Calu3 (cell line): ENCODE measurements at regions not wholly inside any gene's neighbourhood (a gene's known extent, or its start where the extent isn't known, plus 50 kb on each side); places are given as distances from the start of the nearest gene placed in this dataset.

Source experiments
- BruUV-seq: library from RNA; stranded (reverse); fragments of 400-500 nt; replicated peaks from 2 replicates; lab custom pipeline; 2021; lab: Mats Ljungman, UMichigan
- CTCF ChIA-PET: fragments of 300-600 bp; sonication (Branson Sonifier 250); formaldehyde crosslinking; loops from one replicate; lab custom pipeline; 2022; ENCODE audit warnings: antibody characterized with exemption; lab: Charles Lee
- DNase-seq: peaks from one replicate; pipeline ENCODE4 v3.0.0; 2022
- H3K27ac Mint-ChIP-seq: one replicate; pipeline ENCODE4 v1.8.0; 2022; ENCODE audit warnings: mixed read lengths; ENCODE audit not compliant: unreplicated experiment
- H3K27me3 Mint-ChIP-seq: one replicate; pipeline ENCODE4 v1.8.0; 2022; ENCODE audit warnings: mixed read lengths; ENCODE audit not compliant: unreplicated experiment
- H3K36me3 Mint-ChIP-seq: one replicate; pipeline ENCODE4 v1.8.0; 2022; ENCODE audit warnings: mild to moderate bottlenecking, moderate library complexity, mixed read lengths; ENCODE audit not compliant: insufficient read depth, unreplicated experiment
- H3K4me1 Mint-ChIP-seq: one replicate; pipeline ENCODE4 v1.8.0; 2022; ENCODE audit warnings: mild to moderate bottlenecking, low read depth, mixed read lengths; ENCODE audit not compliant: unreplicated experiment
- H3K4me3 Mint-ChIP-seq: one replicate; pipeline ENCODE4 v1.8.0; 2022; ENCODE audit warnings: mild to moderate bottlenecking, low read depth, moderate library complexity, mixed read lengths; ENCODE audit not compliant: unreplicated experiment
- H3K9me3 Mint-ChIP-seq: one replicate; pipeline ENCODE4 v1.8.0; 2022; ENCODE audit warnings: low read depth, mixed read lengths; ENCODE audit not compliant: unreplicated experiment
- intact Hi-C: fragments of 100-400 bp; cut with micrococcal nuclease; formaldehyde crosslinking; loops from one replicate; pipeline ENCODE4 v1.10.0; 2022; ENCODE audit not compliant: unreplicated experiment
- TF ChIP-seq, protein P1 (sequence below): fragments of 200-600 bp; IDR thresholded peaks from one replicate; pipeline ENCODE4 v1.8.0; 2022; ENCODE audit warnings: antibody characterized with exemption; ENCODE audit not compliant: unreplicated experiment

DNA sequence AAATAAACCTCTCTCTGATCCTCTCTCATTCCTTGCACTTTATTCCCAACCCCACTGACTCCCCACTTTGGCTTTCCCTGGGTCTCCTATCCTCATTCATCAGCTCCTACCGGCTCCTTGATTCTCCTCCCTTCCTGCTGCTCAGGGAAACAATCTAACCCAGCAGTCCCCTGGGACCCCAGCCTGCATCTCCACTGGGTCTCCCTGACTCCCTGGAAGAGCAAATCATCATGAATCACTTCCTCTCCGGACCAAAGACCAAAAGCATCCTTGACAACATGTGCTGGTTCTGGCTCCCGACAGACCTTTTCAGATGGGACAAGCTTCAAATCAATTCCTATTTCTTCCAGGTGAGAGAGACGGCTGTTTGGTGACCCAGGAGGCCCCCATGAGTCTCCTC is 76.6 kb downstream of the HSPB8 start:
- intact Hi-C loops, result no loop called here
- H3K4me3 Mint-ChIP-seq, result no peak overlapping the region
- no TSS peak for BruUV-seq
- H3K9me3 Mint-ChIP-seq, result peaks cover 2% of the 10 kb centered on the region
- no peak overlapping the region for H3K27ac Mint-ChIP-seq
- CTCF ChIA-PET, result no interaction called here
- DNase-seq, result no peak
- TF ChIP-seq, protein P1, sequence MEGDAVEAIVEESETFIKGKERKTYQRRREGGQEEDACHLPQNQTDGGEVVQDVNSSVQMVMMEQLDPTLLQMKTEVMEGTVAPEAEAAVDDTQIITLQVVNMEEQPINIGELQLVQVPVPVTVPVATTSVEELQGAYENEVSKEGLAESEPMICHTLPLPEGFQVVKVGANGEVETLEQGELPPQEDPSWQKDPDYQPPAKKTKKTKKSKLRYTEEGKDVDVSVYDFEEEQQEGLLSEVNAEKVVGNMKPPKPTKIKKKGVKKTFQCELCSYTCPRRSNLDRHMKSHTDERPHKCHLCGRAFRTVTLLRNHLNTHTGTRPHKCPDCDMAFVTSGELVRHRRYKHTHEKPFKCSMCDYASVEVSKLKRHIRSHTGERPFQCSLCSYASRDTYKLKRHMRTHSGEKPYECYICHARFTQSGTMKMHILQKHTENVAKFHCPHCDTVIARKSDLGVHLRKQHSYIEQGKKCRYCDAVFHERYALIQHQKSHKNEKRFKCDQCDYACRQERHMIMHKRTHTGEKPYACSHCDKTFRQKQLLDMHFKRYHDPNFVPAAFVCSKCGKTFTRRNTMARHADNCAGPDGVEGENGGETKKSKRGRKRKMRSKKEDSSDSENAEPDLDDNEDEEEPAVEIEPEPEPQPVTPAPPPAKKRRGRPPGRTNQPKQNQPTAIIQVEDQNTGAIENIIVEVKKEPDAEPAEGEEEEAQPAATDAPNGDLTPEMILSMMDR, result no peak
- peaks cover 50% of the 10 kb centered on the region for H3K27me3 Mint-ChIP-seq
- no peaks in the 10 kb centered on the region for H3K4me1 Mint-ChIP-seq
- H3K36me3 Mint-ChIP-seq, result no peaks in the 10 kb centered on the region

DNA sequence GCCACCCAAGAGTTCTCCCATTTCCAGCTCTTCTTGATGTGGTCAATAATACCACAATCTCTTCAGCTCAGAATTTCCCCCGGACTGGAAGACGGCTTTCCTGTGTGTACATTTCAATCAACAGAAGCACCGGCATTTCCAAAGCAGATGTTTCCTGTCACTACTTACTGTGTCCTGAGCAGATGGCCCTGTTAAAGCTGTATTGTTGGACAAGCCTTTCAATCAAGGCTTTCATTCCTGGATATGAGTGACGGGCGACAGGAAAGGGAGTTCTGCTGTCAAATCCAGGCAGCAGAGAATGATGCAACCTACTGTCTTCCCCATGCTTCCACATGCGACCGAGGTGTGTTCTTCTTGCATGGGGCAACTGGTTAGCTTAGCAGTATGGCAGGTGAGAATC is 76.4 kb upstream of the CCDC60 start:
- no peak overlapping the region for H3K4me3 Mint-ChIP-seq
- no peaks in the 10 kb centered on the region for H3K36me3 Mint-ChIP-seq
- H3K27ac Mint-ChIP-seq, result no peak overlapping the region
- H3K27me3 Mint-ChIP-seq, result peaks cover 26% of the 10 kb centered on the region
- intact Hi-C loops, result no loop called here
- TF ChIP-seq, protein P1, result no peak
- BruUV-seq, result no TSS peak
- CTCF ChIA-PET, result no interaction called here
- DNase-seq, result no peak
- H3K9me3 Mint-ChIP-seq, result peaks cover 2% of the 10 kb centered on the region
- no peaks in the 10 kb centered on the region for H3K4me1 Mint-ChIP-seq

DNA sequence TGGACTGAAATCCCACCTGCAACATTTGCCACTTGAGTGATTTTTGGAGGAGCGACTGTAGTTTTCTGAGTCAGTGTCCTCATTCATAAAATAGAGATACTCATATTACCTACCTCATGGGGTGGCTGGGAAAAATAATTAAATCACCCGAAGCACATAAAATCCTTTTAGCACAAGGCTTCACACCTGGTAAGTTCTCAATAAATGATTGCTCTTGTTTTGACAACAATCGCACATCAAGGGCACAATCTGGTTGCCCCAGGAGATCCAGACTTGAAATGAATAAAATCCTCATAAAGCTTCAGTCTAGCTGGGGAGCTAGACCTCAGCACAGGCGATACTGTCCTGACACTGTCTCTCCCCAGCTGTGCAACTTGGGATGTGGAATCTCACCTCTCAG is 76.0 kb upstream of the CCDC60 start:
- intact Hi-C loops, result no loop called here
- BruUV-seq, result no TSS peak
- H3K36me3 Mint-ChIP-seq, result no peaks in the 10 kb centered on the region
- H3K27ac Mint-ChIP-seq, result no peak overlapping the region
- H3K4me3 Mint-ChIP-seq, result no peak overlapping the region
- CTCF ChIA-PET, result no interaction called here
- no peaks in the 10 kb centered on the region for H3K4me1 Mint-ChIP-seq
- peaks cover under 1% of the 10 kb centered on the region for H3K9me3 Mint-ChIP-seq
- no peak for DNase-seq
- peaks cover 22% of the 10 kb centered on the region for H3K27me3 Mint-ChIP-seq
- TF ChIP-seq, protein P1, result no peak

DNA sequence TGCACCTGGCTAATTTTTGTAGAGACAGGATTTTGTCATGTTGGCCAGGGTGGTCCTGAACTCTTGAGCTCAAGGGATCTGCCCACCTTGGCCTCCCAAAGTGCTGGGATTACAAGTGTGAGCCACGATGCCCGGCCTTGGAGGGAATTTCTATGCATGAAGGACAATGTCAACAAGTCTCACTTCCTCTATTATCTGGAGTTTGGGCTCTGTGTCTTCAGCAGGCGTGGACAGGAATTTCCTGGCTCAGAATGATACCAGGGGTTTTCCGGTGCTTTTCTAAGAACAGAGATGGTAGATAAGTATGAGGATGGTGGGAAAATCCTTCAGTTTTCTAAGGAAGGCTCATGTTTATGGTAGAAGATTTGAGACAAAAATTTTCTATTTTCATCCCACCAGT is 75.0 kb upstream of the CCDC60 start:
- intact Hi-C loops, result no loop called here
- Mint-ChIP-seq H3K27me3 (peaks cover 18% of the 10 kb centered on the region), H3K4me1 (no peaks in the 10 kb centered on the region), H3K9me3 (no peaks in the 10 kb centered on the region), H3K36me3 (no peaks in the 10 kb centered on the region), H3K27ac (no peak overlapping the region), H3K4me3 (no peak overlapping the region)
- no peak for DNase-seq
- TF ChIP-seq, protein P1, result no peak
- CTCF ChIA-PET, result no interaction called here
- BruUV-seq, result no TSS peak
